HG03342 (cell line): ENCODE measurements at regions not wholly inside any gene's neighbourhood (a gene's known extent, or its start where the extent isn't known, plus 50 kb on each side); places are given as distances from the start of the nearest gene placed in this dataset.

Experiments used
- ATAC-seq: cut with Tn5 transposase; IDR thresholded peaks from one replicate; pipeline ENCODE4 v1.9.1; 2021; ENCODE audit warnings: mild to moderate bottlenecking, moderate library complexity; ENCODE audit not compliant: unreplicated experiment

DNA sequence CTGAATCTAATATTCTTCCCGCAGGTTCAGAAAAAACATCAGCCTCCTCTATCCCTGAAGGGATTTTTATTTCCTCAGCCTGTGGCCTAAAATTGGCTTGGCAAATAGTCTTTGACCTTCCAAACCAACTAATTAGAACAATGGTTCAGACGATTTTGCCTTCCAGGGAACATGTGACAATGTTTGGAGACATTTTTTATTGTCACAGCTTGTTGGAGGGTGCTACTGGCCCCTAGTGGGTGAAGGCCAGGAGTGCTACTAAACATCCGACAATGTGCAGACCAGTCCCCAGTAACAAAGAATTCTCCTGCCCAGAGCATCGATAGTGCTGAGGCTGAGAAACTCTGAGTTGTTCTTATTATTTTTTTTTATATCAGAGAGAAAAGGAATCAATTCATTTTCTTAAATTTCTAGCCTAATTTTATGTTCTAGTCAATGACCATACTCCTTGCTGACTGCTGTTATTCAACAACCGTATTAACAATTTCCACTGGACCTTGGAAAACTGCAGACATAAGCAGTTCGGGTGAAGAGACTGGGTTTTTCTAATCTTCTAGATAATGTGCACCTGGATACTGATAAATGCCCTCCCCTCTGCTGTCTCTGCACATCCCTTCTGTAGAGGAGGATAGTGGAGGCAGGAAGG lies 280.7 kb downstream of the LMX1A start:
- ATAC-seq = peak; percentile 66

DNA sequence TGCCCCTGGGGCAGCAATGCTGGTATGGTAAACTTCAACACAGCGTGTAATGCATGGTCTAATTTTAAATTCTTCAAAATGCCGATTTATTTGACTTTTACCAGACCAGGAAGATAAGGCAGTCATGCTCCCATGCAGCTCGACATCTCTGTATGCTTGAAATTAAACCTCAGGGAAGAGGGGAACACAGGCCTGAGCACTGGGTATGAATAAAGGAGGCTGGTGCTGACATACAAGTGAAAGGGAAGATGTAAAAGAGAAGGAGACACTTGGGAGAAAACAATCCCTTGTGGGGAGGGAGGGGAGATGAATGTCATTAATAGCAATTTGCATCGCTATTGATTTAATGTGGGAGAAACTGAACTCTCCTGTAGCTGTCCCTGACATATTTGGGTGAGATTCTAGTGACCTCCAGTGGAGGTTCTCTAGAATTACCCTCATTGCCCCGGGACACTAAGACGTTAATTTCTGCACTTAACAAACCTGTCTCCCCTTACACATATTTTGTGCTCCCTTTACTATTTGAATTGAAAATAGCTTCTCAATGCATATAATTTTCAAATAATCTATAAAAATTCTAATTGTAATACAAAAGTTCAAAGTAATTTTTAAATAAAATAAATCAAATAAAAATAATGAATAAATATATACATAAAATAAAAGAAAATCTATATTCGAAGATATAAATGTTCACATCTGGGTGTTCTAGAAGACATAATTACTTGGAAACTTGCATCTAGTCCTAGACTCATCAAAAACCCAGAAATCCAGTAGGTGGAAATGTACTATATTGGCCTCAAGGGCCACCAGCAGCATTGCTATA lies 283.1 kb downstream of the LMX1A start:
- ATAC-seq = peak; percentile 69

GRCh38 chr1:165070675-165071074 lies 285.8 kb downstream of the LMX1A start:
- ATAC-seq = no peak

- no peak for ATAC-seq
Measured at GRCh38 chr1:165069829-165070228, 286.7 kb downstream of the LMX1A start.

DNA sequence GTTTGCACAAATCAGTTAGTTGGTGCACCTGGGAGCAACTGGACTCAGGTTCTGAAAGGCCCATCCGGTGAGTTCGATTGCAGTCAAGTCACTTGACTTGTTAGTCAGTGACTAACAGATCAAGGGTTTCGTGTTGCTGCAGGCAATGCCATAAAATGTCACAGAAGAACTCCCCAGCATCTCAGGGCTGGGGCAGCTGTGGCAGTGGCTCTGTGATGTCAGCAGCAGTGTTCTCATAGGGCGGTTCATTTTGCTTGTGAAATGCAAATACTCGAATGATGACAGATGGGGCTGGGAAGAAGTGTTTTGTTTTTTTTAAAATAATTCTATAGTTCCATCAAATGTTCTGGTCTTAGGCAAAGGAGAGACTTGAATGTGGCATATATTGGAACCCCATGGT lies 287.8 kb downstream of the LMX1A start:
- ATAC-seq = no peak

GRCh38 chr1:165067829-165068228 lies 288.7 kb downstream of the LMX1A start:
- ATAC-seq = no peak

GRCh38 chr1:165063181-165063965 lies 293.1 kb downstream of the LMX1A start:
- ATAC-seq = no peak

DNA sequence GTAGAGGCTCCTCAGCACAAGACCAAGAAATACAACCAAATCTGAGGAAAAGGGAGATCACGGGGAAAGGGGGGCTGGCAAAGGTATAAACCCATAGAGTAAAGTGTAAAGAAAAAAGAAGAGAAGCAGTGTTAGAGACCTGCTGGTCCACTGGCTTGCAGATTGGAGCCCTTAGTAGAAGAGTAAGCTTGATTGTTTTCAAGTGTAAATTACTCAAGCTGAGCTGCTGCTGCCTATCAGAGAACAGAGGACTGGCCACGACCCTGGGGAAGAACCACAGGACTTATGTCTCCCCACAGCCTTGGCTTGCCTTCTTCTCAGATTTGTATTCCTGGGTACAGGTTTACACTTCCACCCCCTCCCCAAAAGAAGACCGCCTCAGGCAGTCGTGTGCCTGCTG lies 294.2 kb downstream of the LMX1A start:
- no peak for ATAC-seq

DNA sequence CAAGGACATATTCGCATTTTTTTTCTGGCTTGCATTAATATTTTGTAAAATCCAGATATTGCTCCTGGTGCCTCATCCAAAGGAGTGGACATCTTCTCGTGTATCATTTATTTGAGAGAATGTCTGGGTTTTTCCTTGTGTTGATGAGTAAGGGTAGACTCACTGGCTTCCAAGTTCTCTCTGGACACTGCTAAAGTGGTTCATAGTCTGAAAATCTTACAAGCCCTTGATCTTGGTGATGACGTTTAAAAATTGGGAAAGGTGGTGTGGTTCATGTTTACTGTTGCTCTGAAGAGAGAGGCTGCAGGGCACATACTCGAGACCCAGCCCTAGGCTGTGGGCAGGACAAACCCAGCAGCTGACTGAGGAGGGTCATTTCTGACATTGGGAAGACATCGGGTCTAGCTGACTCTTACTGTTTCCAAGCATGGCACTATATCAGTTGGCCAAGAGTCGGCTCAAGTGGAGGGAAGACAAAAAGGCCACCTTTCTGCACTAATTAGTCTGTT lies 296.2 kb downstream of the LMX1A start:
- no peak for ATAC-seq

DNA sequence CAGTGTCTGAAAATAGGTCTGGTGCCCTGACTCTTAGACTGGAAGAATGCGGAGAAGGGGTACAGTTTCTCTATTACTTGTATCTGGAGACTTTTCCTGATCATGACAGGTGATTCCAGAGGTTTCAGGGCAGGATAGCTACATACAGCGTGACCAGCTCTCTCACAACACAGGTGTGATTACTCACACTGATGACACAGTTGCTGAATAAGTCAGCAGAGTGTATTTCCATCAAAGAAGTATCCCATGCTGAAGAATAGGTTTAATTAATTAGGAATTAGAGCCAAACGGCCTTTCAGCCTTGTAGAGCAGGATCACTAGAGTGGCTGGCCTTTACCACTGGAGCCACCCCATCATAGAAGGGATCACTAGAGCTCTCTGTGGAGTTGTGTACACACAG lies 298.6 kb downstream of the LMX1A start:
- ATAC-seq = no peak

GRCh38 chr1:165056914-165057313 lies 299.6 kb downstream of the LMX1A start:
- no peak for ATAC-seq

- ATAC-seq = no peak
Measured at GRCh38 chr1:165055581-165055980, 300.9 kb downstream of the LMX1A start.

DNA sequence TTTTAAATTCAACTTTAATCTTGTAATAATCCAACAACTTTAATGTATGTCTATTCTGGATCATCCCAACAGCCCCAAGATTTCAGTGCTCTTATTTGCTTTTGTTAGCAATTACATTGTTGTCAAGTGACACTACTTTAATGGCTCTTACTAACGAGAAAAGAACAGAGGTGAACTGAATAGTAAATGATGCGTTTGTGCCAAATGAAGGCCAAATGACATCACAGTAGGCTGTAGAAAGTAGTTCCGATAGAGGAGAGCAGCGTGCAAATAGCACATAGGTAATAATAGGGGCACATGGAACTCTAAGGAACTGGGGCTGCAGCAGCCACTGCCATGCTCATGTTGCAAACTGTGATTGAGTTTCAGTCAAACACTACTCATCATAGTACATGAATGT lies 301.9 kb downstream of the LMX1A start:
- no peak for ATAC-seq

DNA sequence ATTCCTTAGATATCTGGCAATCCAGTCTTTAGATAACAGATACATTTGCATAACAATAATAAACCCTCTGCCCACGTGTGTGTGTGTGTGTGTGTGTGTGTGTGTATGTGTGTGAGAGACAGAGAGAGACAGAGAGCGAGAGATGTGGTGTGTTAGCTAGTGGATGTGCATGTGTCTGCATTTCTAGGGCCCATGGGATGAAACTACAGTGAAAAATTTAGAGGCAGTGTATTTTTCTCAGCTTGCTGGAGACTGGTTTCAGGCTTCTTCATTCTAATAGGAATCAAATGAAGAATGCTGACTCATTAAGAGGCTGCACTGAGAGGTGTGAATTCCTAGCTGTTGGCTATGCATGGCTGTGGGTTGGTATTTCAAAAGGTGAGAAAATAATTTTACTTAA lies 303.2 kb downstream of the LMX1A start:
- no peak for ATAC-seq

GRCh38 chr1:165052936-165053335 lies 303.6 kb downstream of the LMX1A start:
- no peak for ATAC-seq

- ATAC-seq = no peak
Measured at GRCh38 chr1:165052431-165052830, 304.1 kb downstream of the LMX1A start.

DNA sequence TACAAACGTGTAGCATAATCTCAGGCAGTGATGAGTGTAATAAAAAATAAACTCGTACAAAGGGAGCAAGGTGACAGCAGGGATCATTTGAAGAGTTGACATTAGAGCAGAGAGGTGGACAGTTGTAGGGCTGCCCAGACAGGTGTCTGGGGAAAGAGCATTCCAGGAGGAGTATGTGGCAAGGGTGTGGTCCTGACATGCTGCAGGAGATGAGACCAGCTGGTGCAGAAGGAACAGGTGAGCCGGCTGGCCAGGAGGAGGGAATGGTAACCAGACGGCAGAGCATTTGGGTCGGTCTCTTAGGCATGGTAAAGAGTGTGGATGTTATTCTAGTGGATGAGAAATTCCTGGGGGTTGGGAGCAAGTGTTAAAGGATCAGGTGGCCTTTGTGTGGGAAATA lies 306.3 kb downstream of the LMX1A start:
- ATAC-seq = no peak

DNA sequence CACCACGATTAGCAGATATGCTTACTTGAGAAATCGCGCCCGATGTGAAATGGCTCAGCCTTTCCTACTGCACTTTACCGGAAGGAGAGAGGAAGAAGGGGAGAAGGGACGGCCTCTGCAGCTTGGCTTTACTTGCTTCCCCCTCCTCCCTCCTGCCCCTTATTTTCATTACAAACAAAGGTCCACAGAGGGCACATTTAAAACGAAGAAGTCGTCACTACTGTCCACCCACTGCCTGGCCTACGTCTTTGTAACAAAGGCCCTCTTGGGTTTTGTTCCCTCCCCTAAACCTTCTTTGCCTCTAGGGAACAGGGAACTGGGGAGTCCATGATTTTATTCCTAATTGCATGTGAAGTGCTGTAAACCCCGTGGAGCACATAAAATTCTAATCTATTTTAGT lies 308.5 kb downstream of the LMX1A start:
- ATAC-seq = no peak

GRCh38 chr1:165045902-165046301 lies 310.6 kb downstream of the LMX1A start:
- ATAC-seq = no peak

DNA sequence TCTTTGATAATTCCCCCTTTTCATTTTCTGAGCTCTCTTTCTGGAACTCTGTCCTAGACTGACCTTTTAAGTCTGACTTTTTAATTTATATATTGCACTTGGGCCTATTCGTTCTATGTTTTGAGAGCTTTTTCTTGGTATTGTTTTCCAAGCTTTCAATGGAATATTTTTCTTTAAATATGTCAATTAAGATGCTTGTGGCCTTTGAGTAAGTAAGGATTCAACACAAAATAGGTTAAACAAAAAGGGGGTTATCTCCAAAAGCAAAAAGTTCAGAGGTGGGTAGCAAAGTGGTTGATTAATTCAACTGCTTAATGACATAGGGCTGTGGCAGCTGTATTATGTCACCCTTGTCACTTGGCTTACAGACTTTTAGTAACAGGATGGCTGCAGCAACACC lies 315.9 kb downstream of the LMX1A start:
- no peak for ATAC-seq

- no peak for ATAC-seq
Measured at GRCh38 chr1:165039996-165040395, 316.5 kb downstream of the LMX1A start.

DNA sequence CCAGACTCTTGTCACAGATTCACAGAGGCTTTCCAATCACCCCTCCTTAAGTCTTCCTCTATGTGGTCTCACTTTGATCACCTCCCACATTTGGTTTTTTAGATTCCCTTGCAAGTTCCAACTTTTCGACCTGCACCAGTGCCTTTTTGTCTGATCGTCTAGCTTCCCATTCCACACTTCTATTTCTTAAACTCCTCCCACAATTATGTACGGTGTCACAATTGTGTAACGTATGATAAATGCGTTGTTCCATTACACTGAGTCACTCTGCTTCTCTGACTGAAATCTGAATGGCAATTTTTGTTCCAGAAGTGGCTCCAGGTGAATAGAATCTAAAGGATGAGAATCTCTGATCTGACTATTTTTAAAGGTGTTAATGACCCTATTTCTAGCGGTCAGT lies 320.1 kb downstream of the LMX1A start:
- no peak for ATAC-seq
